ENCODE measurements at regions not wholly inside any gene's neighbourhood (a gene's known extent, or its start where the extent isn't known, plus 50 kb on each side); places are given as distances from the start of the nearest gene placed in this dataset.
A peak's percentile ranks its signal among the peaks of the same experiment; 100 is the strongest.
"Not testable (repeated sequence)": the region's sequence is repeated elsewhere in the genome, so short reads cannot be mapped to it uniquely, and the experiment has no call there.

DNA sequence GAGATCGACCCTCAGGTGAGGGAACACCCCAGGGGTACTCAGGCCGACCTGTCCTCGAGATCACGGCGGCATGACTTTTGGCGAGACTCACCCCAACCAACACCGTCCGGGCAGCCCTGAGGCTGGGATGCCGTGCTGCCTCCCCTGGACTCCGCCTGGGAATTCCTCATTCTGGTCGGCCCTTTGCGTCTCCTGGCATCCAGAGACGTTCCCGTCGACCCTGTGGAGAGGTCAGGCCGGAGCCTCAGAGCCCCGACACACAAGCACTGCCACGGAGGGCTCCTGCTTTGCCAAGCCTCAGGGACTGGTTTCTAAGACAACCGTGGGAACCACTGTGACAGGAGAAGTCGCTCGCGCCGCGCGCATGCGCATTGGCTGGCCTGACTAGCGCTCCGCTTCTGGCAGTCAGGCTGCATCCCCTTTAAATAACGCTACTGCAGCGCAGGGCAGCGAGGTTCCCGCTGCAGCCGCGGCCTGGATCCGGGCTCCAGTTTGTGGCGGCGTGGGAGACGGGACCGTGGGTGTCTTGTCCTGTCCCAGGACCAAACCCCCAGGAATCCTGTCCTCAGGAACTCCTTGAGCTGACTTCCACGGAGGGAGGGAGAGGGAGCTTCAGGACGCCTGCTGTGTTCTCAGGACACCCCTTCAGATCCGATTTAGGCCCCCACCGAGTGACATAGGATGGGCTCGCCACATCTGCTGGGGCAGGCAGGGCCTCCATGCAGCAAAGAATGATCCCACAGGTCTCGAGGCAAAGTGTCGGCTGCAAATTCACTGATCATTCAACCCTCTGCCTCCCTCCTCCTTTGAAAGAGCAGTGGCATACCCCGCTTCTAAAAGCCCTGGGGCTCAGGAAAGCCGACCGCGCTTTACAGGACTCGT, 163.2 kb upstream of the ZNF337 start:
- peak overlapping the region; percentile 77 for H3K4me3 Mint-ChIP-seq (ENCODE audit: unreplicated experiment)
- H3K27me3 Mint-ChIP-seq (ENCODE audit: insufficient read depth, unreplicated experiment), result no peaks in the 10 kb centered on the region
- H3K36me3 Mint-ChIP-seq (ENCODE audit: insufficient read depth, unreplicated experiment), result peaks cover 39% of the 10 kb centered on the region
- peak; percentile 65 to 69 for DNase-seq
- BruUV-seq (replicated peaks), result no TSS peak
- peaks cover 19% of the 10 kb centered on the region for H3K4me1 Mint-ChIP-seq (ENCODE audit: low read depth, unreplicated experiment)
- Histone ChIP-seq H3K27me3 (replicated peaks; ENCODE audit: control insufficient read depth, insufficient read depth, low read length) (no peaks in the 10 kb centered on the region), H3K36me3 (ENCODE audit: control insufficient read depth, insufficient read depth, low read length) (no peaks in the 10 kb centered on the region), H3K4me1 (peaks cover 10% of the 10 kb centered on the region; the same call in 1 of the 2 replicates), H3K4me3 (ENCODE audit: low read depth, low read length) (peak overlapping the region; percentile 18), H3K9me3 (peaks cover 4% of the 10 kb centered on the region; the same call in 1 of the 2 replicates)
- CTCF ChIA-PET, result no interaction called here
- POLR2A ChIA-PET, result no interaction called here
- intact Hi-C loops (cut with micrococcal nuclease; ENCODE audit: unreplicated experiment), result no loop called here
- H3K27ac Mint-ChIP-seq (ENCODE audit: unreplicated experiment), result no peak overlapping the region
- TF ChIP-seq, protein P1, sequence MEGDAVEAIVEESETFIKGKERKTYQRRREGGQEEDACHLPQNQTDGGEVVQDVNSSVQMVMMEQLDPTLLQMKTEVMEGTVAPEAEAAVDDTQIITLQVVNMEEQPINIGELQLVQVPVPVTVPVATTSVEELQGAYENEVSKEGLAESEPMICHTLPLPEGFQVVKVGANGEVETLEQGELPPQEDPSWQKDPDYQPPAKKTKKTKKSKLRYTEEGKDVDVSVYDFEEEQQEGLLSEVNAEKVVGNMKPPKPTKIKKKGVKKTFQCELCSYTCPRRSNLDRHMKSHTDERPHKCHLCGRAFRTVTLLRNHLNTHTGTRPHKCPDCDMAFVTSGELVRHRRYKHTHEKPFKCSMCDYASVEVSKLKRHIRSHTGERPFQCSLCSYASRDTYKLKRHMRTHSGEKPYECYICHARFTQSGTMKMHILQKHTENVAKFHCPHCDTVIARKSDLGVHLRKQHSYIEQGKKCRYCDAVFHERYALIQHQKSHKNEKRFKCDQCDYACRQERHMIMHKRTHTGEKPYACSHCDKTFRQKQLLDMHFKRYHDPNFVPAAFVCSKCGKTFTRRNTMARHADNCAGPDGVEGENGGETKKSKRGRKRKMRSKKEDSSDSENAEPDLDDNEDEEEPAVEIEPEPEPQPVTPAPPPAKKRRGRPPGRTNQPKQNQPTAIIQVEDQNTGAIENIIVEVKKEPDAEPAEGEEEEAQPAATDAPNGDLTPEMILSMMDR (IDR thresholded peaks at IDR 0.05; ENCODE audit: insufficient read depth in 1 of 2, low read depth in 1 of 2, low read length in 1 of 2, severe bottlenecking in 1 of 2, unreplicated experiment in 1 of 2), result no peak
- peaks cover 17% of the 10 kb centered on the region for H3K9me3 Mint-ChIP-seq (ENCODE audit: unreplicated experiment)

DNA sequence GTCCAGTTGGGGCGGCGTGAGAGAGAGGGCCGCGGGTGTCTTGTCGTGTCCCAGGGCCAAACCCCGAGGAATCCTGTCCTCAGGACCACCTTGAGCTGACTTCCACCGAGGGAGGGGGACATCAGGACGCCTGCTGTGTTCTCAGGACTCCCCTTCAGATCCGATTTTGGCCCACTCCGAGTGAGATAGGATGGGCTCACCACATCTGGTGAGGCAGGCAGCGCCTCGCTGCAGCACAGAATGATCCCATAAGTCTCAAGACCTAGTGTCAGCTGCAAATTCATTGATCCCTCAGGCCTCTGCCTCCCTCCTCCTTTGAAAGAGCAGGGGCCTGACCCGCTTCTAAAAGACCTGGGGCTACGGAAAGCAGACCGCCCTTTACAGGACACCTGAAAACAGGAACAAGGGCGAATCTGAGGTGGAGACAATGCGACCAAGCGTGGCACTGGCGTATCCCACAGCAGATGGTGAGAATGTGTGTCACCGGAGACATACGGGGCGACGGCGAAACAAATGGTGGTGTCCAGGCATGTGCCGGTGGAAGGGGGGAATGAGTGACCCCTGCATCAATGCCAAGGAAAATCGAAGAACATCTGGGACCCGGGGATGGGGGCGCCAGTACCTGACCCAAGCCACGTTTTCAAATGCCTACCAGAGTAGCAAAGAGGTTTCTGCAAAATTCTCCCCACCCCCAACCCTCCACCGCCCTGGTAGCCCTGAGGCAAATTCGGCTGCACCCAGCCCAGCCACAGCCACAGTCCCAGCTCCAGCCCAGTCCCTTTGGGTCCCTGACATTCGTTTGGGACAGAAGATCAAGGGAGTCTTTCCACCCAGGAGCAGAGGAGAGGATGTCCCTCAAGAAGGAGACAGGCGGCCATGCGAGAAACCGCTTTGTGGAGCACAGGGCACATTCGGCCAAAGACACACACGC, 162.1 kb upstream of the ZNF337 start:
- no peak for DNase-seq
- Histone ChIP-seq H3K36me3 (ENCODE audit: control insufficient read depth, insufficient read depth, low read length) (no peaks in the 10 kb centered on the region), H3K9me3 (peaks cover 4% of the 10 kb centered on the region; the same call in 1 of the 2 replicates), H3K4me1 (peaks cover 2% of the 10 kb centered on the region; the same call in 1 of the 2 replicates), H3K4me3 (ENCODE audit: low read depth, low read length) (no peak overlapping the region), H3K27me3 (replicated peaks; ENCODE audit: control insufficient read depth, insufficient read depth, low read length) (no peaks in the 10 kb centered on the region)
- Mint-ChIP-seq H3K27me3 (ENCODE audit: insufficient read depth, unreplicated experiment) (no peaks in the 10 kb centered on the region), H3K9me3 (ENCODE audit: unreplicated experiment) (peaks cover 17% of the 10 kb centered on the region), H3K36me3 (ENCODE audit: insufficient read depth, unreplicated experiment) (peaks cover 45% of the 10 kb centered on the region), H3K4me1 (ENCODE audit: low read depth, unreplicated experiment) (peaks cover 8% of the 10 kb centered on the region), H3K4me3 (ENCODE audit: unreplicated experiment) (peak overlapping the region; percentile 25), H3K27ac (ENCODE audit: unreplicated experiment) (no peak overlapping the region)
- no TSS peak for BruUV-seq (replicated peaks)
- ChIA-PET POLR2A (no interaction called here), CTCF (no interaction called here)
- TF ChIP-seq, protein P1 (IDR thresholded peaks at IDR 0.05; ENCODE audit: insufficient read depth in 1 of 2, low read depth in 1 of 2, low read length in 1 of 2, severe bottlenecking in 1 of 2, unreplicated experiment in 1 of 2), result no peak
- intact Hi-C loops (cut with micrococcal nuclease; ENCODE audit: unreplicated experiment), result no loop called here

DNA sequence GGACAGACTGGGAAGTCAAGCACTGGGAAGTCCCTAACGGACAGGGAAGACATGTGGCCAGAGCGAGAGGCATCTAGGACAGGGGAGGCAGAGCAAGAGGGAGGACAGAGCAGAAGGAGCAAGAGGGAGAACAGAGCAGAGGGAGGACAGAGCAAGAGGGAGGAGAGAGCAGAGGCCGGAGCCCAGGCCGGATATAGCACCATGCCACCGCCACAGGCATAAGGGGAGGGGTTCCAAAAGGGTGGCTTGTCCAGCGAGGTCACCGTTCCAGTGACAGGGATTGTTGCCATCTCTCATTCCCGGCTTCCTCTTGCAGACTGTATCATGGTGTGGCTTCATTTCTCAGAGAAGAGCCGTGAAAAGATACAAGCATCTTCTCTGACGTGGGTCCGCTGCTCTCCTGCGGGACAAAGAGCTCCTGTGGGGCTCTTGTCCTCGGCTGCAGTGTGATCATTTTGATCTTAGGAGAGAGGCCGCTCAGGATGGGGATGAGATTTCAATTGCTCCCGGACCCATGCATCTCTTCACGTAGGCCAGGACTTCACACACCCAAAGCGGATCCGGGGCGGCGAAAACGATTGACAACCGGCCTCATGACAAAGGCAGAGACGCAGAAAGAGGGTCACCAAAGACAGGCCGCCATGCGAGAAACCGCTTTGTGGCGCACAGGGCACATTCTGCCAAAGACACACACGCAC, 160.6 kb upstream of the ZNF337 start:
- DNase-seq; H3K4me1 ChIP-seq; POLR2A ChIA-PET; CTCF ChIA-PET; H3K4me3 ChIP-seq (ENCODE audit: low read depth, low read length); H3K27me3 Mint-ChIP-seq (ENCODE audit: insufficient read depth, unreplicated experiment); H3K9me3 ChIP-seq; H3K27ac Mint-ChIP-seq (ENCODE audit: unreplicated experiment); H3K36me3 ChIP-seq (ENCODE audit: control insufficient read depth, insufficient read depth, low read length); H3K27me3 ChIP-seq (replicated peaks; ENCODE audit: control insufficient read depth, insufficient read depth, low read length); intact Hi-C loops (cut with micrococcal nuclease; ENCODE audit: unreplicated experiment); BruUV-seq (replicated peaks); H3K4me3 Mint-ChIP-seq (ENCODE audit: unreplicated experiment); H3K4me1 Mint-ChIP-seq (ENCODE audit: low read depth, unreplicated experiment): not testable (repeated sequence)
- H3K9me3 Mint-ChIP-seq (ENCODE audit: unreplicated experiment), result peaks cover 17% of the 10 kb centered on the region
- H3K36me3 Mint-ChIP-seq (ENCODE audit: insufficient read depth, unreplicated experiment), result peaks cover 37% of the 10 kb centered on the region
